AG04449 (cell line): ENCODE measurements at regions not wholly inside any gene's neighbourhood (a gene's known extent, or its start where the extent isn't known, plus 50 kb on each side); places are given as distances from the start of the nearest gene placed in this dataset.

ENCODE experiments used
- CTCF ChIA-PET: fragments of 350-600 bp; formaldehyde crosslinking; extraction: SDS; loops from one replicate; lab custom pipeline; 2021; ENCODE audit warnings: antibody characterized with exemption; lab: Yijun Ruan, JAX
- POLR2A ChIA-PET: fragments of 400-600, 350-600 bp; formaldehyde crosslinking; extraction: SDS; loops from one replicate; lab custom pipeline; 2020; ENCODE audit warnings: antibody characterized with exemption, inconsistent platforms; lab: Yijun Ruan, JAX
- DNase-seq: peaks from one replicate; pipeline ENCODE4 v3.0.0-alpha.2; 2010; ENCODE audit warnings: low read depth, low spot score
- H3K4me3 ChIP-seq: 2 replicates; pipeline ENCODE4 v1.5.1; 2011; ENCODE audit warnings: low read depth, mild to moderate bottlenecking, control low read depth, low read length
- TF ChIP-seq, protein P1 (sequence below): IDR thresholded peaks from one replicate; pipeline ENCODE4 v1.5.1; 2011; ENCODE audit warnings: mild to moderate bottlenecking, moderate library complexity, low read length, control low read depth, inconsistent platforms; ENCODE audit not compliant: insufficient read depth; ENCODE audit errors: missing control alignments

- CTCF ChIA-PET, result interaction anchor here (1.2 to 2.7 kb wide), 6 partner anchors 9 to 366 kb away, joined by 3 to 26 read pairs (median 6); no protein-coding TSS in a partner anchor
Measured at GRCh38 chr10:94282369-94282768, 80.4 kb downstream of the NOC3L start.

More at GRCh38 chr10:94282369-94282768, 80.4 kb downstream of the NOC3L start:
- no peak for DNase-seq
- TF ChIP-seq, protein P1, sequence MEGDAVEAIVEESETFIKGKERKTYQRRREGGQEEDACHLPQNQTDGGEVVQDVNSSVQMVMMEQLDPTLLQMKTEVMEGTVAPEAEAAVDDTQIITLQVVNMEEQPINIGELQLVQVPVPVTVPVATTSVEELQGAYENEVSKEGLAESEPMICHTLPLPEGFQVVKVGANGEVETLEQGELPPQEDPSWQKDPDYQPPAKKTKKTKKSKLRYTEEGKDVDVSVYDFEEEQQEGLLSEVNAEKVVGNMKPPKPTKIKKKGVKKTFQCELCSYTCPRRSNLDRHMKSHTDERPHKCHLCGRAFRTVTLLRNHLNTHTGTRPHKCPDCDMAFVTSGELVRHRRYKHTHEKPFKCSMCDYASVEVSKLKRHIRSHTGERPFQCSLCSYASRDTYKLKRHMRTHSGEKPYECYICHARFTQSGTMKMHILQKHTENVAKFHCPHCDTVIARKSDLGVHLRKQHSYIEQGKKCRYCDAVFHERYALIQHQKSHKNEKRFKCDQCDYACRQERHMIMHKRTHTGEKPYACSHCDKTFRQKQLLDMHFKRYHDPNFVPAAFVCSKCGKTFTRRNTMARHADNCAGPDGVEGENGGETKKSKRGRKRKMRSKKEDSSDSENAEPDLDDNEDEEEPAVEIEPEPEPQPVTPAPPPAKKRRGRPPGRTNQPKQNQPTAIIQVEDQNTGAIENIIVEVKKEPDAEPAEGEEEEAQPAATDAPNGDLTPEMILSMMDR, result no peak
- no peak overlapping the region for H3K4me3 ChIP-seq
- POLR2A ChIA-PET, result interaction anchor here (0.6 kb wide), 1 partner anchor 20 kb away, joined by 3 read pairs; no protein-coding TSS in a partner anchor
